ENCODE measurements at regions not wholly inside any gene's neighbourhood (a gene's known extent, or its start where the extent isn't known, plus 50 kb on each side); places are given as distances from the start of the nearest gene placed in this dataset.
"Not testable (repeated sequence)": the region's sequence is repeated elsewhere in the genome, so short reads cannot be mapped to it uniquely, and the experiment has no call there.

DNA sequence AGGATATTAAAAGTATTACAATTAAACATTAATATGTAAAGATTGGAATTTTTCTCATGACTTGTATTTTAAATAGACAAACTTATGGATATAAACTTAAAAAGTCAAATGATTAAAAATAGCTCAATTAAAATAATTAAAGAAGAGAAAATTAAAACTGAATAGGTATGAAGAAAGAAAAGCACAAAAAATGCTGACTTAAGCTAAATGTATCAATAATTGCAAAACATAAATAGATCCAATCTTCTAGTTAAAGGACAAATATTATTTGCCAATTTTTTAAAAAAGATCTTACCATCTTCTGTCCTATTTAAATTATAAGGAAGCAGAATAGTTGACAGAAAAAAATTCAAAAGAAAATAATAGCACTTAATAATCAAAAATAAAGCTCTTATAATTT, 646.3 kb upstream of the ANKRD30A start:
- DNase-seq: no peak

DNA sequence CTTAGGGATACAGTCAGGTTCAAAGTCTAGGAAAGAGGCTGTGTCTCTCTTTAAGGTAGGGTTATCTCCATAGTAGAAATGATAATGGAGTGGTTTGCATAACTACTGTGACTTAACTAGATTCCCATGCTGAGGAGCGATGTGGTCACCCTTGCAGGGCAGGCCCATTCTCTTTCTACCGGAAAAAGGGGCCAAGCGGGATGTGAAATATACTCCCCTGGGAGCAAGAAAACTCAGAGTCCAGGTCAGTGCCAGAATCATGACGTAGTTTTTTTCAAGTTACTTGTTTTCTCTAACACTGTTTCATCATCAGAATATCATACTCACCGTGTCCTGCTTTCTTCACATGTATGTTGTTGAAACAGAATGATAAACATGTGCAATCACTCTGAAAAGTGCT, 649.0 kb upstream of the ANKRD30A start:
- no peak for DNase-seq

DNA sequence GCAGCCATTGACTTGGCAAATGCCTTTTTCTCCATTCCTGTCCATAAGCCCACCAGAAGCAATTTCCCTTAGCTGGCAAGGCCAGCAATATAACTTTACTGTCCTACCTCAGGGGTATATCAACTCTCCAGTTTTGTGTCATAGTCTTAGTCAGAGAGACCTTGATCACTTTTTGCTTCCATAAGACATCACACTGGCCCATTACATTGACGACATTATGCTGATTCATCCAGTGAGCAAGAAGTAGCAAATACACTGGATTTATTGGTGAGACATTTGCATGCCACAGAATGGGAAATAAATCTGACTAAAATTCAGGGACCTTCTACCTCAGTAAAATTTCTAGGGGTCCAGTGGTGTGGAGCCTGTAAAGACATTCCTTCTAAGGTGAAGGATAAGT, 649.7 kb upstream of the ANKRD30A start:
- no peak for DNase-seq

DNA sequence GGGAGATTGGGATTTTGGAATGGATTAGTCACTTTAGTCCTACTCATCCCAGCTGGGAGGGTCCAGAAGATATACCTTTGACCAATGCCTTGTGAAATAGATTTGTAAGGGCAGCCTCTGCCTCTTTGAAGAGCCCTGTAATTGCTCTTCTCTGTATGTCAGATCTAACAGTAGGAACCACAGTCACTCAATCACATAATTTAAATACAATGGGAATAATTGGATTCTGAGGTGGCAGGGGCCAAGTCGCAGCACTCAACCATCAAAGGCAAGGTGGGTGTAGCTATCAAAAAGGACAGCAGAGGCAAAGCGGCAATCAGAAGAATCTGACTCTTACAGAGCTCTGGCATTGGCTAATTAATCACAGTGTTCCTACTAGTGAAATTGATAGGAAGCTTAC, 650.9 kb upstream of the ANKRD30A start:
- no peak for DNase-seq

DNA sequence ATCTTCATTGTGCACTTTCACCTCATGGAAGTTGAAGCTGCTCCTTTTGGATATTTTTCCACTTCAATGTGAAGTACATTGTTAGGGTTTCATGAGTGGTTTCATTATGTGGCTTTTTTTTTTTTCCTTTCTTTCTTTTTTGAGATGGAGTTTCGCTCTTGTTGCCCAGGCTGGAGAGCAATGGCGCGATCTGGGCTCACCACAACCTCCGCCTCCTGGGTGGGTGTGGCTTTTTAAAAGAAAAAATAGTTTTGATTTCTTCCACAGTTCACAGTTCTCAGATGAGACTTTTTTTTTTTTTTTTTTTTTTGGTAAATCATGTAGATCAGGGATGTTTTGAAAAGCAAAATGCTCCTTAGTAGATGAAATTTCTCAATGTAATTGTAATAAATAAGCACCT, 652.3 kb upstream of the ANKRD30A start:
- no peak for DNase-seq

DNA sequence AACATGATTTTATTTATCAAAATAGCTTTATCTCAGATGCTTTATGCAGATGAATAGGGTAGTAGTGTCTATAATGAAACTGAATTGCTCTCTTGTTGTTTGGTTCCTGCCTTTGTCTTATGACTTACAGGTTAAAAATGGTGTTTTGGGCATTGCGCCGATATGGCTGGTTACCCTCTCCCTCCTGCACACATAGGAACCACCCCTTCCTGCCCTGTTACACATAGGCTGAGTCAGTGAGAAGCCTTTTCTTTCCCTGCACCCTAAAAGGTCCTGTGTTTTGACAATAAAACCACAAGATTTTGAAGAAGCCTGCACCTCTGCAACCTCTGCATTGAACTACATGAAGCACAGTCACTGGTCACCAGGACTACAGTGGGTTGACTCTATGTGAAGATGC, 655.8 kb upstream of the ANKRD30A start:
- DNase-seq: no peak

DNA sequence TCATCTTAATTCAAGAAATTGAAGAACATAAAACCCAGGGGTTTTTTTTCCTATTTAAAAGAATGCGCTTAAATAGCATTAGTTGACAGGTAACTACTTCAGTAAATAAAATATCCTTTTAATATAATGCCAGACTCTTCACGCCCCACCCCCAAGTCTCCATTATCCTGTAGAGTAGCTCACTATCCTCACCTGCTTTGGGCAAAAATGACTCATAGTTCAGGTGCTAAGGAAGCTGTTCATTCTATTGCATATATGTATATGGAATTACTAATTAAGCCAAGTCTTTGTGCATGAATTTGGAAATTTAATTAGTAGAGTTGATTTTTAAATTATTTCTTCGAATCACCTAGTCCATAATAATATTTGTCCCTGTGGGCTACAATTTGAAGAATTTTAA, 656.8 kb upstream of the ANKRD30A start:
- no peak for DNase-seq

DNA sequence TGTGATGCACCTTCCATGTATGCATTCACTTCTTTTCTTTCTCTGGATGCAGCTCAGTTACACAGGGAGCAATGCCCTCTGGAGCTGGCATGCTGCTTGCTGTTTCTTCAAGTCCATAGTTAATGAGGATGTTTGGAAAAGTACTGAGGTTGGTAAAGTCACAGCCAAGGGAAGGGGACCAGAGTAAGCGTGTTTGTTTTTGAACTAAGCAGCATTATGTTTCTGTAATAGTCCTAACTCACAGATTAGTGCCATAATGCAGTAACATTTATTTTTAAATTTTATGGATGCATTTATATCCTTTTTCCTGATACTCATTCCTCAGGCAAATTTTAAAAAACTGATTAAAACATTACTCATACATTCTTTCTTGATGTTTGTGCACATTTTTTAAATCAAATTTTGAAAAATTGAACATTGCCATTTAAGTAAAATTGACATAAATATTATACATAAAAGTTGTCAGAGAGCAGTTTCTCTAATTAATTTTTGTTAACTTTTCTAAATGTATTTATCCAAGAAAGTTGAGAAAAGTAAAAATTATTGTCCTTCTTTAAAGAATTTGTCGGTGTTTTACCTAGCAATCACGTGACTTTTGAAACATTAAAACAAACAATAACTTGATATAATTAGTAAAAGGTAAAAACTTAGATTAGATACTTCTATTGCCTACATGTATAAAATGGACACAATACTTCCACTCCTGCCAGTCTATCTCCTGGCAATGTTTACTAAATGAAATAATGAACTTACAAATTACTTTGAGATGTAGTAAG, 659.6 kb upstream of the ANKRD30A start:
- no peak for DNase-seq

DNA sequence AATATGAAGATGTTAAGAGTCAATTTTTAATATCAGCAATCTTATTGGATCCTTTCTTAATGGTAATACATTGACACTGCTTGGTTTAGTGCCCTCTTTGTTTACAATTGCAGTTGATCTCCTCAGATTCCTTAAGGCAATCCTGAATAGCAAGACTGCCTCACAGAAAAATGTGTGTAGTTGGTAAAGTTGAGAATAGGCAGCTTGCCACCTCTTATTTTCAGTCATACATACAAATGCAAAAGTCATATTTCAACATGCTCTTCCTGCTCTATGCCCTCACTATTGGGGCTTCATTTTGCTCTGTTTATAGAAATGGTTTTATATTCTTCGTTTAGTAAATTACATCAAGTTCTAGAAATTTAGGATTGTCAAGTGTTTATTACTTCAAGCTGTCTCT, 661.1 kb upstream of the ANKRD30A start:
- DNase-seq: no peak

DNA sequence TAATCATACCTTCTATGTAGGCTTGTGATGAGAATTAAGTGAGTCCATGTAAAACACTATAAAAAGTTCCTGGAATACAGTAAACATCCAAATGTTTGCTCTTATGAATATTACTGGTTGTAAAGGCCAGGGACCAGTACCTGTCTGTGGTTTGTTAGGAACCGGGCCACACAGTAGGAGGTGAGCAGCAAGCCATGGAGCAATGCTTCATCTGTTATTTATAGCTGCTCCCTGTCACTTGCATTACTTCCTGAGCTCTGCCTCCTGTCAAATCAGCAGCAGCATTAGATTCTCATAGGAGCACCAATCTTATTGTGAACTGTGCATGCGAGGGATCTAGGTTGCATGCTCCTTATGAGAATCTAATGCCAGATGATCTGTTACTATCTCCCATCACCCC, 662.0 kb upstream of the ANKRD30A start:
- DNase-seq: no peak

DNA sequence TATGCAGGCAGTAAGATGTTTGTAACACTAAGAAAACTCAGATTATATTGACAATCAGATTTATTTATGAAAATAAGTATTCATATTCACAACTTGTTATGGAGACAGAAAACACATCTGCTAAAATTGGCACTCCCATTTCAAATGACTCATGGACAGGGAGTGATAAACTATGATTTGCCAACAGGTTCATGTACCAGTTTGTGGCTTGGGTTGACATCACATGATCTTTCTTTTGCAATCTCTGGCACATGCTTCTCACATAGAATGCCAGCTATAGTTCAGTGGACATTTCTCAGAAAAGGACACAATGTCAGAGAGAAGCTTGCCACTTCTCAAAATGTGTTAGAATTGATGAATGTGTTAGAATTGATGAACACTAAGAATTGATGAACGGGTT, 663.2 kb upstream of the ANKRD30A start:
- DNase-seq: no peak

DNA sequence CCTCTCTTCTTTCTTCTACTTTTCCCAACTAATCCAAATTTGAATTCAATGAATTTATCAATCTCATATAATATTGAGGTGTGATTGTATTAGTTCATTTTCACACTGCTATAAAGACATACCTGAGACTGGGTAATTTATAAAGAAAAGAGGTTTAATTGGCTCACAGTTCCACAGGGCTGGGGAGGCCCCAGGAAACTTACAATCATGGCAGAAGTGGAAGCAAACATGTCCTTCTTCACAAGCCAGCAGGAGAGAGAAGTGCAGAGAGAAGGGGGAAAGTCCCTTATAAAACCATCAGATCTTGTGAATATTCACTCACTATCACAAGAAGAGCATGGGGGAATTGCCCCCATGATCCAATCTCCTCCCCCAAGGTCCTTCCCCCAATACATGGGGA, 667.0 kb upstream of the ANKRD30A start:
- DNase-seq: not testable (repeated sequence)

DNA sequence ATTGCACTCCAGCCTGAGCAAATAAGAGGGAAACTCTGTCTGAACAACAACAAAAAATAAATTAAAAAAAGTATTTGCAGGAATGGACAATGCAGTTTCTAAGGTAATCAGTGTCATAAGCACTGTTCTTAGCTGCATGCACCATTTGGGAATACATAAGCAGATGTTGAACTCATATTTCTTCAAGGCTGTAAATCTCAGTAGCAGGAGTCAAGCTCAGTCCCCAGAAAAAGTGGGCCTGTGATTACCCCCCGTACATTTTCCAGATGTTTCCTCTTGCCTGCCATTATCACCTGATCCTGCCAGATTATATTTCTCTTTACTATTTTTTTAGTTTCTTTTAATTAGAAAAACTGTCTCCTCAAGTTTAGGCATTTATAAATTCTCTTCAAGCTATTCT, 667.6 kb upstream of the ANKRD30A start:
- DNase-seq: no peak

DNA sequence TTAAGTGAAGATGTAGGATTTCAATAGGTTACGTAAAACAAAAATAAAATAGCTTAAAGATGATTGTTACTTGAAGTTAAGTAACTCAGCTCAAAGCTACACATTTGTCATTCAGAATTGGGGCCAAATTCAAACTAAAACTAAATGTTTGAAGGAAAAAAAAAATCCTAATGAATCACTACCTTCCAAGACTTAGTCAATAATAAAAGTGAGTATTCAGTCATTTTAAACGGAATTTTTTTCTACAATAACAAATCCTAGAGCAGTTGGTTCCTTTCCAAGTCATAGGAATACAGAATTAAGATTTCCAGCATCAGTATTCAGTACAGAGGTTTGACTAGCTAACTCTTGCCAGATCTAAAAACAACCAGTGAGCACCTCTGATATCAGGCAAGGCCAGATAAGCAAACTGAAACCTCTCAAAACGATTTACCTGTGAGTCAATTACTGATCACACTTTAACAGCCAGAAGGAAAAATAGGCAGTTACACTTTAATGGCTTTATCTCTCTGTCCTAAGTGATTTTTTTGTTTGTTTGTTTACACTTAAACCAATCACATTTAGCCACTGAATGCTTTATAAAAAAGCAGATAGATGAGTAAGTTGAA, 669.8 kb upstream of the ANKRD30A start:
- no peak for DNase-seq

DNA sequence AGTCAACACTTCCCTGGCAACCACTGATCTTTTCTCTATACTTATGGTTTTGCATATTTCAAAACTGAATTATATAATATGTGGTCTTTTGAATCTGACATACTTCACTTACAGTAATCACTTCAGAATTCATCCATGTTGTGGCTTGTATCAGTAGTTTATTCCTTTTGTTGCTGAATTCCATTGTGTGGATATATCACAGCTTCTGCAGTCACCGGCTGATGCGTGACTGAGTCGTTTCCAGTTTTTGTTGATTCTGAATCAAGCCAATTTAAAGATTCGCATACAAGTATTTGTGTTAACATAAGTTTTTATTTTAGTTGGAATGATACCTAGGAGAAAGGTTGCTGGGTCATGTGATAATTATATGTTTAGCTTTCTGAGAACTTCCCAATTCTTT, 672.5 kb upstream of the ANKRD30A start:
- DNase-seq: no peak

DNA sequence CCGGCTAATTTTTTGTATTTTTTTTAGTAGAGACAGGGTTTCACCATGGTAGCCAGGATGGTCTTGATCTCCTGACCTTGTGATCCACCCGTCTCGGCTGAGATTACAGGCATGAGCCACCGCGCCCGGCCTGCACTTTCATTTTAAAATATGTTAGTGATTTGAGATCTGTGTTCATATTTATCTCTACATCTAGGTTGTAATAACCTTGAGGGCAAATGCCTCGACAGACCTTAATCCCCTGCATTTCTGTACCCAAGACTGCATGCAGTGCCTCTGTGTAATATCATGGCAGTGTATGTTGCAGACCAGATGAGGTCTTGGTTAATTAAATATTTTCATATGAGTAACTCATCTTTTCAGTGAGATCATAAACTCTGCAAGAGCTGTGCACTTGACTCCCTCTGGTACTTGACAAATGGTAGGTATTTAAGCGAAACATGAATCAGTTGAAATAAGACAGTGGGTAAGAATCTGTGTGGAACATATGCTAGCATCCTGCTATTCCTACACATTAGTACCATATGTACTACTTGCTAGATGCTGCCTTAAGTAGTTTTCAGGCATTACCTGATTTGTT, 673.9 kb upstream of the ANKRD30A start:
- DNase-seq: no peak

DNA sequence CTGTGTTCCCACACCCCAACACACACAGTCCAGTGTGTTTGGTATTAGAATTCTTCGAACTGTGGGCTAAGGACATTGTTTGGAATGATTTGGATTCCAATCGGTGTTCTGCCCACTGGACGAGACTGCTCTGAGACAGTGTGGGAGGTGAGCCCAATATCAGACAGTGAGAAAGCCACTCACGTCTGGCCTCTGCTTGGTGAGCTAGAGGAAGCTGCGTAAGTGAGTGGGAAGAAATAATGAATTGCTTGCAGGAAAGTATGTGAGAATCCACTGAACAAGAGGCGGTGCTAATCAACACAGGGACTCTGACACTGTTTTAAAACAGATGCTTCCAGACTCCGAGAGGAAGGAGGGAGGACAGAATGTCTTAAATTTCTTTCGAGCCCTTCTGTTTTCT, 675.0 kb upstream of the ANKRD30A start:
- DNase-seq: no peak

DNA sequence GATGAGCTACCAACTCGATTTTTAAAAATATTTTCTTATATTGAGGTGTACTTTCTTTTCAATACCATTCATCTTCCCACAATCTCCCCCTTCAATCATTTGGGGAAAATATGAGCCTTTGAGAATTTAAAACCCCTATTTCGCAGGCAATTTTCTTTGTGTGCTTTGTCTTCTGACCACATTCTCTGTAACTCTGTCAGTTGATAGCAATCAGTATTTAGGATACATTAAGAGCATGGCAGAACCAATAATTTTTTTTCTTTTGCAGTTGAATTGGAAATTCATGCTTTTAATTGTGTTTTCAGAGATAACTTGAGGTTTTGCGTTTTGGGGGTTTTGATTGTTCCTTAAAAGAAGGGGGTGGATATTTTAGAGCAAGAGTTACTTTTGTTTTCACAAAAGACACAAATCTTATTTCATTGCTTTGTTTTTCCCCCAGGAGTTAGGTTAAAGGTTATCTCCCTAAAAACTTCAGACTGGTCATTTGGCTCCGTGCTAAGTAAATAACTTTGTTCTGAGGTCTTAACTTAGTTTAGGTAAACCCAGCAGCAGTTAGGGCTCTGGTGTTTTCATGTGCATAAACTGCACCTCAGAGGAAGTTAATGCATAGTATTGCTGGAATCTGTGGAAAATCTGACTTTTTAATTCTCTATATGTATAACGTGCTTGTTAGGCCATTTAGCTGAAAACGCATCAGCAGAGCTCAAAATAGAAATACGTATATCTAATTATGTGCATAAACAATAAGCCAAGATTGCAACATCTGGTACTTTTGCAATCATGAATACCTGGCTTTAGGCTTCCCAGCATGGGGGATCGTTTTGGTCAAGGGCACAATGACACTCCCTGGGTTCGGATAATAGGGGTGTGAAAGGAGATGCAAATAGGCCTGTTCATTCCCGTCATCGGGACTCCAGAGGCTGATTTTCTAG, 676.4 kb upstream of the ANKRD30A start:
- DNase-seq: no peak

DNA sequence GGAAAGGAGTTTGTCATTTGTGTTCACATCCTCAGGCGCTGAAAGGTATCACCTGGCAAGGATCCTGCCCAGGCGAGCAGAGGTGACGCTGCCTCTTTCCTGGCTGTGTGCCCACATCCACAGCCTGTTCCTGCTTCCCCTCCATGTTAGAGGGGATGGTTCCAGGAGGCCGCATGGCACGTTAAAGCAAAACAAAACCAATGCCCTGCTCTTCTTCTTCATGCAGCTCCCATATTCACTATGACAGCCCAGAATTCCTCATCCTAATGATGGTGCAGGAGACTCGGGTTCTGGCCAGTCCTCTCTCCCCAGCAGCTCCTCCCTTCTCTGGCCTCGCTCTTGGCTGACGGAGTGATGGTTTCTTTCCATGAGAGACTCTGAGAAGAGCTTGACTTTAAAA, 678.5 kb upstream of the ANKRD30A start:
- DNase-seq: no peak

DNA sequence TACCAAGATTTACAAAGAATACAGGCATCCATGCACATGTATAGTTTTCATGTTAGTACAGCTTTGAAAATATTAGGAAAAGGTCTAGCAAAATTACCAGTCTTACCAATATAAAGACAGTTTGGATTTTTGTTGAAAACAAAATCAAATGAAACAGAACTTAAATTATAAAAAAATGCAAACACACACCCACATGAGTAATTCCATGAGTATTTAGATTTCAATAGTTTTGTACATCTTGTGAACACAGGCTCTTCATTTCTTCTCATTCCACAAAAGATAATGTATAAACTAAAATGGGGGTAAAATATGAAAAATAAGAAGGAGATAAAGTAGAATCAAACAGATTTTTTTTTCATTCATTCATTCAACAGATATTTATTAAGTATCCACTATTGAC, 682.2 kb upstream of the ANKRD30A start:
- no peak for DNase-seq

DNA sequence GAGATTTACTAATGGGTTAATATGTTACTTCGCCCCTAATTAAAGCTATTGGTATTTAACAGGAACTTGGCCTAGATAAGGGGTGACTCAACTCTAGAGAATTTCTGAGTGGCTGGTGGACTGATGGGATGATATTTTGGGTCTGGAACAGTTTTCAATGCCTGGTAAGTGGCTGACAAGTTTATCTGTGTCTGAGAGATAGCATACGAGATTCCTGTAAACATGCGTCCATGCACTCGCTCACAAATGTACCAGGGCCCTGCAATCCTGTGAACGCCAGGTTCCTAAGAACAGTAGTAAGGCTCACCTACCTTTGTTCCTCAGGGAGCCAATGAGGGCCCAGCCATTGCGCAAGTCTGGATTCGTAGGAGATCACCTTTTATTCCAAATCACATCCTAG, 683.8 kb upstream of the ANKRD30A start:
- no peak for DNase-seq

DNA sequence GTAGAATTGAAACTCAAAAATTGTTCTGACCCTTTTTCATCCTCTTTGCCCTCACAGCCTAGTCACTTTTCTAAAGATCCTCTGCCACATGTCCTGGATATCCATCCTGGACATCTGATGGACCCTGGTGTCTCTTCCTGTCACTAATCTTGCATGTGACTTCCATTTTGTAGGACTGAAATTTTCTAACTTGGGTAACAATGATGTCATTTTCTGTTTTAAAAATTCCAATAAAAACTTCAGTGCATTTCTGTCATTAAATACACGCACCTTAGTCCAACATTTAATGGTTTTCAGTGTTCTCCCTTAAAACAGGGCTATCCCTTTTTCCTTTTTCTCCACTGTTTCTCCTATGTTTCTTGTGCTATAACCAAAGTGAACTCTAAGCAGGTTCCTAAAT, 684.9 kb upstream of the ANKRD30A start:
- DNase-seq: no peak

DNA sequence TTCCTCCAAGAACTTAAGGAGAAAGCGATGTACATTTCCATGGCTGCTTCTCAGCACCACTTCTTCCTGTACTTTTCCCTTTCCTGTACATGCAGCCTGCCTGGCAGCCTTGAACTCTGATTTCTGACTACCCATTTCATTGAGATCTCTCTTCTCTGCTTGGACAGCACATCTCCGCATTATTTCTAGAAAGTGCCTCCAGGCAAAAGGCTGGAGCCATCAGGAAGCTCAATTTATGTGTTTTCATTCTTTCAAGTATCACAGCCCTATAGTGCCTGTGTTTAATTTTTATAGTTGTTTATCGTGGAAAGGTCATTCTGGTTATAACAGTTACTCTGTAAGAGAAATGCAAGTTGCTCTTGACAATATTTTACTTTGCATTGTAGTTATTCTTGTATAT, 688.0 kb upstream of the ANKRD30A start:
- DNase-seq: no peak

DNA sequence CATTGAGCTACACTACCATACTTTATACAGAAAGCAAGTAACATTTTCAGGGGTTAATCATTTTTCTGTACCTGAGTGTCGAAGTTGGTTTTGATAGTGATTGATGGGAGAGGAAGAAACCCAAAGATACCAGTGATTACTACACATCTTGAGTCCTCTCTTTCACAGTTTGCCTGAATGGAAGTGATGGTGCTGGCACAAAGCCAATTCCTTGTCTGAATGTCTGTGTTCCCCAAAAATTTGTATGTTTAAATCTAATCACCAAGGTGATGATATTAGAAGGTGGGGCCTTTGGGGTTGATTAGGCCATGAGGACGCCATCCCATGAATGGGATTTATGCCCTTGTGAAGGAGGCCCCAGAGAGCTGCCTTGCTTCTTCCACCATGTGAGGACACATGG, 696.9 kb upstream of the ANKRD30A start:
- no peak for DNase-seq
